HS-27A (cell line): ENCODE measurements at regions not wholly inside any gene's neighbourhood (a gene's known extent, or its start where the extent isn't known, plus 50 kb on each side); places are given as distances from the start of the nearest gene placed in this dataset.
"Not testable (repeated sequence)": the region's sequence is repeated elsewhere in the genome, so short reads cannot be mapped to it uniquely, and the experiment has no call there.

Experiments used
- DNase-seq: peaks from one replicate; pipeline ENCODE4 v3.0.0-alpha.2; 2012; ENCODE audit warnings: low read depth, missing footprints

DNA sequence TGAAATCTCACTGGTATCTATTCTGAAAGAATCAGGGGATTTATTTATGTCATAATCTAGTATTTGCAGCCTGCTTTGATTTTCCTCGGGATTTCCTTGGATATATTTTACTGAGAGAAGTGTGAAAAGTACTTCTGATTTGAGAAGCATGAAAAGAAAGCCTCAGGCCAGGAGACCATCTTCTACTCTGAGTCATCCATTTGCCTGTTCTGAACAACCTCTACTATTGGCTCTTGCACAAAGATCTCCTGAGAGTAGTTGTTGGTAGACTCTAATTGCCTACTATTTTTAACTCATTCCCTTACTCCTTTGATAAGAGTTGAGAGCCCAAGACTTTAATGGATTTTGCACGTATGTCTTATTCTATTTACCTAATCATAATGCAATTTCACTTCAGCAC, 318.9 kb downstream of the BCHE start:
- no peak for DNase-seq

GRCh38 chr3:165513715-165514701, 317.8 kb upstream of the SLITRK3 start:
- DNase-seq = no peak

GRCh38 chr3:165507576-165507975, 311.4 kb upstream of the SLITRK3 start:
- DNase-seq = no peak

DNA sequence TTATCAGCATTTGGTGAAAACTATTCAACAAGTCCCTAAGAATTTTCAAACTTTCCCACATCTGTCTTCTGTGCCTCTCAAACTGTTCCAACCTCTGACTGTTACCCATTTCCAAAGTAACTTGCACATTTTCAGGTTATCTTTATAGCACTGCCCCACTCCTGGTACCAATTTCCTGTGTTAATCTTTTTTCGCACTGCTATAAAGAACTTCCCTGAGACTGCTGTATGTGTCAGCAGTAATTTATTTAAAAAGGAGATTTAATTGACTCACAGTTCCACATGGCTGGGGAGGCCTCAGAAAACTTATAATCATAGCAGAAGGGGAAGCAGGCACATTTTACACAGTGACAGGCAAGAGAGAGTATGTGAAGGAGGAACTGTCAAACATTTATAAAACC, 310.9 kb upstream of the SLITRK3 start:
- no peak for DNase-seq

GRCh38 chr3:165505657-165506056, 309.5 kb upstream of the SLITRK3 start:
- DNase-seq = no peak

DNA sequence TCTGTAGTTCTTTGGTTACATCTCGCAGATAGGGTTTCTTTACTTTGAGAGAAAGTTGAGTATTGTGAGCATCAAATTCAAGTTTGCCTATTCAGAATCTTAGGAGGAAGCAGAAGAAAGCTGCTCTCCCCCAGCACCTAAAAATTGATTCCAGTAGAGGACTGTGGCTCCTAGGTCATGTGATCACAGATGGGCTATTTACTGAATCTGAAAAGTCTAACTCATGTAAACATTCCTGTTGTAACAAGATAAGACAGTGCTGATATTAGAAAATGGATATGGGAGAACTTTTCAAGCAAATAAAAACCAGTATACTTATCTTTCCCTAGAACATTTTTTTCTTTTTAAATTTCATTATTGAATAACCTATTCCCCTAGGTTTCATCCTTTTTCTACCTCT, 308.4 kb upstream of the SLITRK3 start:
- no peak for DNase-seq

GRCh38 chr3:165503825-165504224, 307.6 kb upstream of the SLITRK3 start:
- DNase-seq = no peak

- DNase-seq = no peak
Measured at GRCh38 chr3:165503346-165503745, 307.2 kb upstream of the SLITRK3 start.

GRCh38 chr3:165502707-165503106, 306.5 kb upstream of the SLITRK3 start:
- DNase-seq = no peak

DNA sequence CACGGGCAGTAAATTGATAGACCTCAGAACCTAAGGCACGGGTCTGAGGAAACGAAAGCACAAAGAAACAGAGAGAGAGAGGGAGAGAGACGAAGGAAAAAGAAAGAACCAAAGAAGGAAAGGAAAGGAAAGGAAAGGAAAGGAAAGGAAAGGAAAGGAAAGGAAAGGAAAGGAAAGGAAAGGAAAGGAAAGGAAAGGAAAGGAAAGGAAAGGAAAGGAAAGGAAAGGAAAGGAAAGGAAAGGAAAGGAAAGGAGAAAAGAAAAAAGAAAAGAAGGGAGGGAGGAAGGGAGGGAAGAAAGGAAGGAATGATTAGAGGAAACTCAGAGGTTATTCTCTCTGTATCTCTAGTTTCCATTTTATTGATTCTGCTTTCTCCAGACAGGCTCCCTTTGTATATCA, 302.6 kb upstream of the SLITRK3 start:
- DNase-seq = not testable (repeated sequence)

DNA sequence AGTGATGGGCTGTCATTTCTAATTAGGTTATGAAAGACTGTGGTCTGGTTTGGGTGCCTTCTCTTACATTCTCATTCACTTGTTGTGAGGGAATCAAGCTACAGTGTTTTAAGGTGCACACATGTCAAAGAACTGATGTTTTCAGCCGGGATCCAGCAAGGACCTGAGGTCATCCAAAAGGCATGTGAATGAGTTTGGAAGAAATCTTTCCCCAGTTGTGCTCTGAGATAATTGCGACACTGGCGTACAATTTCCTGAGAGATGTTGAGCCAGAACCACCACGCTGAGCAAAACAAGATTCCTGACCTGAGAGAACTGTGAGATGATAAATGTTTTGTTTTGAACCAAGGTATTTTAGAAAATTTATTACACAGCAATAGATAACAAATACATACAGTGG, 295.3 kb upstream of the SLITRK3 start:
- DNase-seq = no peak

DNA sequence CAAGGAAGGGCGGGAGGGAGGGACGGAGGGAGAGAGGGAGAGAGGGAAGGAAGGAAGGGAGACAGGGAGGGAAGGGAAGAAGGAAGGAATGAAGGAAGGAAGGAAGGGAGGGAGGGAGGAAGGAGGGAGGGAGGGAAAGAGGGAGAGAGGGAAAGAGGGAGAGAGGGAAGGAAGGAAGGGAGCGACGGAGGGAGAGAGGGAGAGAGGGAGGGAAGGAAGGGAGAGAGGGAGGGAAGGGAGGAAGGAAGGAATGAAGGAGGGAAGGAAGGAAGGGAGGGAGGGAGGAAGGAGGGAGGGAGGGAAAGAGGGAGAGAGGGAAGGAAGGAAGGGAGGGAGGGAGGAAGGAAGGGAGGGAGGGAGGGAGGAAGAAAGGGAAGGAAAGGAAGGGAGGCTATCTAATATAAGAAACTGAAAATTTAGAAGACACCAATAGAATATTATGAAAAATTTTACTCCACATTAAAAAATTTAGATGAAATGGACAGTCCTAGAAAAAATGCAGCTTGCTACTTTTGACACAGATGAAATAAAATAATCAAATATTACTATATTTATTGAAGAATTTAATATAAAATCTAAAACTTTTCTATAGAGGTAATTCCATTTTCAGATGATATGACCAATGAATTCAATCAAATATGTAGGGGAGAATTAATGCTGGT, 280.3 kb upstream of the SLITRK3 start:
- DNase-seq = no peak

GRCh38 chr3:165466856-165467255, 270.7 kb upstream of the SLITRK3 start:
- no peak for DNase-seq

DNA sequence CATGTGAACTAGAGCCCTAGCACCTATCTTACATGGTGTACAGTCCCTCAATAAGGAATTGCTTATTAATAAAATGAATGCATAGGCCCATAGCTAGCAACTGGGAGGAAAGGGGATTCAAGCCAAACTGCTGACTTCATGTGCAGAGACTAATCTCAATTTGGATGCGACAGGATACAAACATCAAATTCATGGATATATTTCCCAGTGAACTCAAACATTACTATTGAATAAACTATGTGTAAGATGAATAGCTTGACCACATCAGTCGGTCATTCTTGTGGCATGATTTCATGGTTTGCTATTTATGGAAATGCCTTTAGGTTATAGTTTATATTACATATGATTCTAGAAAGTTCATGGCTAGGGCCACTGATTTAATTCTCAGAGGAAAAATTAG, 268.6 kb upstream of the SLITRK3 start:
- DNase-seq = no peak

- DNase-seq = no peak
Measured at GRCh38 chr3:165463531-165463930, 267.3 kb upstream of the SLITRK3 start.

DNA sequence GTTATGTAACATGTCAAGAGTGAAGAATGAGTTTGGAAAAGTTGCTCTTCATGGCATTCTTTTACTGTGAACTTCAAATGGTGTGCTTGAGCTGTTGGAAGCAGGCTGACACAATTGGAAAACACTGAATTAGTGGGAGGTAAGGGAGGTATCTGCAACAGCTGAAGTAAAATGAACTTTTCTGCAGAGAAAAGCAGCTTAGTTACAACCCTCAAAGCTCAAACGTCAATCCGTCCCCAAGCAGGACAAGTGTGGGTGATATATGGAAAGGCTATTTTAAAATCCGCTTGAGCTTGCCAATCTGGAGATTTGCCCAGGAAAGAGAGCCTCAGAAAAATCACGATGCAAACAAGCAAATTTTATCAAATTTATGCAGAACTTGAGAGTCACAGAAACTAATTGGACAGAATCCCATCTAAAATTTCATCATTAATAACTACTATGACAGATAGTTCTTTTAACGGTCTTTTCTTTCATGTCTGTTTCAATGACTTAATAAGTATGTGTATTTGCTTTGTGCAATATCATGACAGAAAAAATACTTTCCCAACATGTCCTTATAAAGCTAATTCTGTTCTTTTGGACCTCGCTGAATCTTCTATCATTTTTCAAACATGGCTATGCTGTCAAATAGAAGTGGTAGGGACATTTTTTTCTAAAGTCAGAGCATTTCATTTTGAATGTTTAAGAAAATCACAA, 266.6 kb upstream of the SLITRK3 start:
- DNase-seq = no peak

DNA sequence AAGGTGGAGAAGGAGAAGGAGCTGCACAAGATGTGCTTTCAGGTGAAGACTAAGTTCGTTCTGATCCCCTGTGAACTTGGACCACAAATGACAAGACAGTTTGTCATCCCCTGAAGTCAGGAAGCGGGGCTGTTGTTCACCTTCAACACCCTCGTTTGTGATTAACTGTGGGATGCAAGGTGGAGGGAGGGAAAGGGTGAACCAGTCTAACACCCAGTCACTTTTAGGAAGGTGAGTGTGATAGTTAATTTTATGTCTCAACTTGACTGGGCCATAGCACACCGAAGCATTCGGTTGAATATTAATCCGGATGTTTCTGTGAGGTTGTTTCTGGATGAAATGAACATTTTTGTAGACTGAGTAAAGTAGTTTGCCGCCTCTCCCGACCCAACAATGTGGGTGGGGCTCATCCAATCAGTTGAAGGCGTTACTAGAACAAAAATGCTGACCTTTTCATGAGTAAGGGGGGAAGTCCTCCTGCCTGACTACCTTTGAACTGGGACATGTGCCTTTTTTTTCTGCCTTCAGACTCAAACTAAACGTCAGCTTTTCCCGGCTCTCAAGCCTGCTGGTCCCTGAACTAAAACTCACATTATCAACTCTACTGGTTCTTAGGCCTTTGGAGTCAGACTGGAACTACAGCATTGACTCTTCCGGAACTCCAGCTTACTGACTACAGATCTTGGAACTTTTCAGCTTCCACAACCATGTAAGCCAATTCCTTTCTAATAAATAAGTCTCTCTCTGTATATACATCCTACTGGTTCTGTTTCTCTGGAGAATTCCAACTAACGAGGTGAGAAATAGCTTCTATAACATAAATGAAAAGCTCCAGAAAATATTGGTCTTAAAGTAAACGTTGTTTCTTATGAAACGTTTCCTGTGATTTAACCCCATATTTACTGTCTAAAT, 264.0 kb upstream of the SLITRK3 start:
- no peak for DNase-seq

- DNase-seq = no peak
Measured at GRCh38 chr3:165459111-165459510, 262.9 kb upstream of the SLITRK3 start.

DNA sequence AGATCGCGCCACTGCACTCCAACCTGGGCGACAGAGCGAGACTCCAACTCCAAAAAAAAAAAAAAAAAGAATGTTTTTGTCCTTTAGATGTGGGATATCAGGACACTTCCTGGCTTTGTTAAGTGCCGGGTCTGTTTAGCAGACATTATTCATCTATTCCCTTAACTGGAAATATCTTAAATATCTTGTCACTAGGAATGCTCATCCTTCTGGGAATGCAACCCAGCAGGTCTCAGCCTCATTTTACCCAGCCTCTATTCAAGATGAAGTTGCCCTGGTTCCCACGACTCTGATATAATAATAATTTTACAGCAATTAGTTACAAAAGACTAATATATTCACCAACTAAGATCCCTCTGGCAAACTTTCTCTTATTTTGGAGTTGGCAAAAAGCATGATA, 260.9 kb upstream of the SLITRK3 start:
- no peak for DNase-seq

GRCh38 chr3:165455793-165456192, 259.6 kb upstream of the SLITRK3 start:
- no peak for DNase-seq

DNA sequence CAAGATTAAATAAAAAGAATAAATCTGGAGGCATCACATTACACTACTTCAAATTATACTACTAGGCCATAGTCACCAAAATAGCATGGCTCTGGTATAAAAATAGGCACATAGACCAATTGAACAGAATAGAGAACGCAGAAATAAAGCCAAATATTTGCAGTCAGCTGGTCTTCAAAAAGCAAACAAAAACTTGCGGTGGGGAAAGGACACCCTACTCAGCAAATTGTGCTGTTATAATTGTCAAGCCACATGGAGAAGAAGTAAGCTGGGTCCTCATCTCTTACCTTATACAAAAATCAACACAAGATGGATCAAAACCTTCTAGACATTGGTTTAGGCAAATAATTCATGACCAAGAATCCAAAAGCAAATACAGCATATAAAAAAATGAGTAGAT, 259.2 kb upstream of the SLITRK3 start:
- DNase-seq = no peak
